ENCODE measurements at regions not wholly inside any gene's neighbourhood (a gene's known extent, or its start where the extent isn't known, plus 50 kb on each side); places are given as distances from the start of the nearest gene placed in this dataset.

- DNase-seq (ENCODE audit: low read depth), result no peak
Measured at GRCh38 chr4:163762741-163763140, 268.3 kb downstream of the TMA16 start.

GRCh38 chr4:163764569-163764968, 270.1 kb downstream of the TMA16 start:
- DNase-seq (ENCODE audit: low read depth), result peak; percentile 2

- DNase-seq (ENCODE audit: low read depth), result no peak
Measured at GRCh38 chr4:163768014-163768413, 273.5 kb downstream of the TMA16 start.

- DNase-seq (ENCODE audit: low read depth), result no peak
Measured at GRCh38 chr4:163772238-163772637, 277.7 kb downstream of the TMA16 start.

GRCh38 chr4:163773940-163774339, 279.4 kb downstream of the TMA16 start:
- no peak for DNase-seq (ENCODE audit: low read depth)

GRCh38 chr4:163776957-163777356, 282.5 kb downstream of the TMA16 start:
- DNase-seq (ENCODE audit: low read depth), result no peak

GRCh38 chr4:163781726-163782125, 287.2 kb downstream of the TMA16 start:
- DNase-seq (ENCODE audit: low read depth), result no peak

GRCh38 chr4:163790231-163790630, 295.7 kb downstream of the TMA16 start:
- no peak for DNase-seq (ENCODE audit: low read depth)

- DNase-seq (ENCODE audit: low read depth), result no peak
Measured at GRCh38 chr4:163795885-163796284, 301.4 kb downstream of the TMA16 start.

GRCh38 chr4:163804001-163804400, 309.5 kb downstream of the TMA16 start:
- DNase-seq (ENCODE audit: low read depth), result no peak

- DNase-seq (ENCODE audit: low read depth), result peak; percentile 1
Measured at GRCh38 chr4:163806653-163807052, 312.2 kb downstream of the TMA16 start.

- DNase-seq (ENCODE audit: low read depth), result peak; percentile 28
Measured at GRCh38 chr4:163808011-163808410, 313.5 kb downstream of the TMA16 start.

- DNase-seq (ENCODE audit: low read depth), result peak; percentile 46
Measured at GRCh38 chr4:163810755-163811154, 316.3 kb downstream of the TMA16 start.

- DNase-seq (ENCODE audit: low read depth), result no peak
Measured at GRCh38 chr4:163815776-163816175, 321.3 kb downstream of the TMA16 start.

- DNase-seq (ENCODE audit: low read depth), result no peak
Measured at GRCh38 chr4:163816494-163816893, 322.0 kb downstream of the TMA16 start.

GRCh38 chr4:163818673-163819072, 324.2 kb downstream of the TMA16 start:
- no peak for DNase-seq (ENCODE audit: low read depth)

- DNase-seq (ENCODE audit: low read depth), result no peak
Measured at GRCh38 chr4:163833669-163834068, 339.2 kb downstream of the TMA16 start.

- DNase-seq (ENCODE audit: low read depth), result no peak
Measured at GRCh38 chr4:163846008-163846407, 351.5 kb downstream of the TMA16 start.

GRCh38 chr4:163852246-163852645, 357.8 kb downstream of the TMA16 start:
- DNase-seq (ENCODE audit: low read depth), result no peak

- no peak for DNase-seq (ENCODE audit: low read depth)
Measured at GRCh38 chr4:163857903-163858302, 363.4 kb downstream of the TMA16 start.

GRCh38 chr4:163858515-163858914, 364.0 kb downstream of the TMA16 start:
- DNase-seq (ENCODE audit: low read depth), result no peak

GRCh38 chr4:163863082-163863481, 368.6 kb downstream of the TMA16 start:
- no peak for DNase-seq (ENCODE audit: low read depth)

- no peak for DNase-seq (ENCODE audit: low read depth)
Measured at GRCh38 chr4:163865010-163865409, 370.5 kb downstream of the TMA16 start.

GRCh38 chr4:163866728-163867315, 372.3 kb downstream of the TMA16 start:
- peak; percentile 2 for DNase-seq (ENCODE audit: low read depth)

Data from renal cortical epithelial cell (primary cell).